SK-N-SH (cell line): ENCODE measurements at regions not wholly inside any gene's neighbourhood (a gene's known extent, or its start where the extent isn't known, plus 50 kb on each side); places are given as distances from the start of the nearest gene placed in this dataset.
A peak's percentile ranks its signal among the peaks of the same experiment; 100 is the strongest.

ENCODE experiments used
- CTCF ChIA-PET: fragments of 300-600, 350-600 bp; formaldehyde crosslinking; extraction: SDS; loops from one replicate; lab custom pipeline; 2021; lab: Yijun Ruan, JAX
- POLR2A ChIA-PET: fragments of 350-600 bp; sonication (Branson Sonifier 250); formaldehyde crosslinking; extraction: SDS; loops from one replicate; lab custom pipeline; 2020; ENCODE audit warnings: antibody characterized with exemption, inconsistent platforms; lab: Yijun Ruan, JAX
- DNase-seq: peaks from one replicate; pipeline ENCODE4 v3.0.0; 2012
- H2AFZ ChIP-seq: fragments of 200-600 bp; sonication (generic); 2 replicates; pipeline ENCODE4 v1.8.1; 2016; ENCODE audit warnings: antibody characterized with exemption, mild to moderate bottlenecking, low read depth
- H3F3A ChIP-seq: fragments of 200-600 bp; sonication (generic); replicated peaks from 2 replicates; pipeline ENCODE3; 2016; ENCODE audit warnings: antibody characterized with exemption, mild to moderate bottlenecking; ENCODE audit not compliant: insufficient read depth
- H3K27ac ChIP-seq, 2 experiments: fragments of 200-500 bp in 1 of 2; fragments of 200-600 bp in 1 of 2; sonication (Bioruptor generic) in 1 of 2; sonication (generic), shearing (Covaris generic) in 1 of 2; 2 replicates each; pipeline versions ENCODE4 v1.5.1 to v1.6.1; 2014 to 2016; ENCODE audit warnings: low read depth in 2 of 2, inconsistent platforms in 1 of 2, low read length in 1 of 2, mild to moderate bottlenecking in 1 of 2, mixed read lengths in 1 of 2
- H3K27me3 ChIP-seq: fragments of 200-600 bp; sonication (generic), shearing (Covaris generic); 2 replicates; pipeline ENCODE4 v1.6.1; 2016; ENCODE audit warnings: mixed run types; ENCODE audit not compliant: insufficient read depth
- H3K36me3 ChIP-seq, 2 experiments: fragments of 200-500 bp in 1 of 2; fragments of 200-600 bp in 1 of 2; sonication (Bioruptor generic) in 1 of 2; sonication (generic) in 1 of 2; replicated peaks in 1 of 2; 2 replicates each; pipeline versions ENCODE3 to v1.5.1; 2014 to 2016; ENCODE audit warnings: low read length in 1 of 2, mild to moderate bottlenecking in 1 of 2; ENCODE audit not compliant: insufficient read depth in 2 of 2, control insufficient read depth in 1 of 2
- H3K4me1 ChIP-seq, 2 experiments: fragments of 200-500 bp in 1 of 2; fragments of 200-600 bp in 1 of 2; sonication (Bioruptor generic) in 1 of 2; sonication (generic), shearing (Covaris generic) in 1 of 2; 2 replicates each; pipeline versions ENCODE4 v1.5.1 to v1.6.1; 2014 to 2016; ENCODE audit warnings: low read depth in 1 of 2, low read length in 1 of 2, mixed run types in 1 of 2; ENCODE audit not compliant: insufficient read depth in 2 of 2, control insufficient read depth in 1 of 2
- H3K4me2 ChIP-seq: fragments of 200-600 bp; sonication (generic), shearing (Covaris generic); 2 replicates; pipeline ENCODE4 v1.6.1; 2017; ENCODE audit warnings: mixed run types
- H3K4me3 ChIP-seq, 2 experiments: fragments of 200-500 bp in 1 of 2; fragments of 200-600 bp in 1 of 2; sonication (Bioruptor generic) in 1 of 2; sonication (generic), shearing (Covaris generic) in 1 of 2; 2 replicates each; pipeline versions ENCODE4 v1.5.1 to v1.8.1; 2014 to 2016; ENCODE audit warnings: low read depth in 2 of 2, inconsistent platforms in 1 of 2, low read length in 1 of 2, mild to moderate bottlenecking in 1 of 2, mixed read lengths in 1 of 2, moderate library complexity in 1 of 2
- H3K79me2 ChIP-seq: fragments of 200-600 bp; sonication (generic); 2 replicates; pipeline ENCODE4 v1.8.1; 2017; ENCODE audit warnings: mild to moderate bottlenecking; ENCODE audit not compliant: insufficient read depth
- H3K9ac ChIP-seq: fragments of 200-600 bp; sonication (generic); 2 replicates; pipeline ENCODE4 v1.6.1; 2017; ENCODE audit warnings: mixed run types
- H3K9me2 ChIP-seq: fragments of 200-600 bp; sonication (generic); 2 replicates; pipeline ENCODE4 v1.6.1; 2017; ENCODE audit warnings: mixed run types
- H3K9me3 ChIP-seq: fragments of 200-600 bp; sonication (generic); 2 replicates; pipeline ENCODE4 v1.6.1; 2017; ENCODE audit warnings: mixed run types, mild to moderate bottlenecking, moderate library complexity
- H4K20me1 ChIP-seq: fragments of 200-600 bp; sonication (generic); 2 replicates; pipeline ENCODE4 v1.6.1; 2017; ENCODE audit warnings: mild to moderate bottlenecking, mixed run types; ENCODE audit not compliant: insufficient read depth
- CTCF ChIP-seq: fragments of 200-600 bp; sonication (generic); IDR thresholded peaks from 2 replicates; pipeline ENCODE4 v1.6.1; 2017; ENCODE audit warnings: antibody characterized with exemption, mild to moderate bottlenecking, moderate library complexity
- FOXJ3 ChIP-seq: sonication (generic); formaldehyde crosslinking; IDR thresholded peaks from 2 replicates; pipeline ENCODE4 v1.5.1; 2020; ENCODE audit warnings: mild to moderate bottlenecking, missing genetic modification reagents
- FOXM1 ChIP-seq: IDR thresholded peaks from 2 replicates; pipeline ENCODE4 v1.4.0; 2012; ENCODE audit warnings: low read depth, mild to moderate bottlenecking
- GATA2 ChIP-seq: sonication (generic); formaldehyde crosslinking; IDR thresholded peaks from 2 replicates; pipeline ENCODE4 v1.5.0; 2020; ENCODE audit warnings: mild to moderate bottlenecking, missing genetic modification reagents
- IRF3 ChIP-seq: fragments of 150-350 bp; IDR thresholded peaks from 2 replicates; pipeline ENCODE4 v1.6.1; 2016; ENCODE audit warnings: mild to moderate bottlenecking, low read depth, low read length
- MXI1 ChIP-seq: IDR thresholded peaks from 2 replicates; pipeline ENCODE4 v1.6.1; 2012; ENCODE audit warnings: mild to moderate bottlenecking, low read depth, low read length, improper control_type of control experiment
- NFIC ChIP-seq: IDR thresholded peaks from 2 replicates; pipeline ENCODE4 v1.4.0; 2012; ENCODE audit warnings: borderline replicate concordance
- POLR2AphosphoS5 ChIP-seq: IDR thresholded peaks from 2 replicates; pipeline ENCODE4 v1.6.1; 2012; ENCODE audit warnings: low read depth, low read length
- RAD21 ChIP-seq: IDR thresholded peaks from 2 replicates; pipeline ENCODE4 v1.6.1; 2012; ENCODE audit warnings: mild to moderate bottlenecking, low read length
- WGBS: methylation state at CpG from one replicate; pipeline ENCODE4 v1.1.6; 2017; ENCODE audit warnings: low lambda C conversion rate; 5-methylcytosine and 5-hydroxymethylcytosine counted together

GRCh38 chr22:27671413-27671935, 130.1 kb downstream of the MN1 start:
- 88% methylated on average over 3 of the region's 3 CpGs for WGBS
- Histone ChIP-seq H3K9me3 (peaks cover 2% of the 10 kb centered on the region; the same call in 1 of the 2 replicates), H4K20me1 (no peaks in the 10 kb centered on the region), H2AFZ (no peak overlapping the region), H3K9ac (no peak overlapping the region), H3K27ac (no peak overlapping the region), H3K9me2 (no peaks in the 10 kb centered on the region), H3F3A (no peaks in the 10 kb centered on the region), H3K79me2 (no peaks in the 10 kb centered on the region), H3K36me3 (no peaks in the 10 kb centered on the region), H3K4me3 (no peak overlapping the region), H3K27me3 (no peaks in the 10 kb centered on the region), H3K4me1 (no peaks in the 10 kb centered on the region; a peak in 1 of 4 replicates), H3K4me2 (no peak overlapping the region)
- DNase-seq, result peak; percentile 50
- CTCF ChIA-PET, result no interaction called here
- POLR2A ChIA-PET, result no interaction called here
- TF ChIP-seq FOXJ3 (no peak), POLR2AphosphoS5 (no peak), FOXM1 (no peak), MXI1 (no peak), IRF3 (no peak), CTCF (no peak)

GRCh38 chr22:27672721-27673418, 128.7 kb downstream of the MN1 start:
- H3K27me3 ChIP-seq, result no peaks in the 10 kb centered on the region
- no peaks in the 10 kb centered on the region; a peak in 1 of 4 replicates for H3K4me1 ChIP-seq
- no peak overlapping the region for H2AFZ ChIP-seq
- no peaks in the 10 kb centered on the region for H3F3A ChIP-seq
- H3K36me3 ChIP-seq, result no peaks in the 10 kb centered on the region
- ChIA-PET CTCF (no interaction called here), POLR2A (no interaction called here)
- TF ChIP-seq GATA2 (CRISPR knock-in tag), result no peak
- no peak for TF ChIP-seq RAD21
- no peak for TF ChIP-seq FOXM1
- no peak for TF ChIP-seq NFIC
- 85% methylated on average over 9 of the region's 9 CpGs for WGBS
- no peak overlapping the region for H3K27ac ChIP-seq
- DNase-seq, result no peak
- no peaks in the 10 kb centered on the region for H3K79me2 ChIP-seq
- H3K9ac ChIP-seq, result no peak overlapping the region
- no peaks in the 10 kb centered on the region for H3K9me2 ChIP-seq
- no peaks in the 10 kb centered on the region for H3K9me3 ChIP-seq
- H4K20me1 ChIP-seq, result no peaks in the 10 kb centered on the region
- no peak overlapping the region for H3K4me3 ChIP-seq
- no peak overlapping the region for H3K4me2 ChIP-seq
